ENCODE measurements at regions not wholly inside any gene's neighbourhood (a gene's known extent, or its start where the extent isn't known, plus 50 kb on each side); places are given as distances from the start of the nearest gene placed in this dataset.
A peak's percentile ranks its signal among the peaks of the same experiment; 100 is the strongest.

DNA sequence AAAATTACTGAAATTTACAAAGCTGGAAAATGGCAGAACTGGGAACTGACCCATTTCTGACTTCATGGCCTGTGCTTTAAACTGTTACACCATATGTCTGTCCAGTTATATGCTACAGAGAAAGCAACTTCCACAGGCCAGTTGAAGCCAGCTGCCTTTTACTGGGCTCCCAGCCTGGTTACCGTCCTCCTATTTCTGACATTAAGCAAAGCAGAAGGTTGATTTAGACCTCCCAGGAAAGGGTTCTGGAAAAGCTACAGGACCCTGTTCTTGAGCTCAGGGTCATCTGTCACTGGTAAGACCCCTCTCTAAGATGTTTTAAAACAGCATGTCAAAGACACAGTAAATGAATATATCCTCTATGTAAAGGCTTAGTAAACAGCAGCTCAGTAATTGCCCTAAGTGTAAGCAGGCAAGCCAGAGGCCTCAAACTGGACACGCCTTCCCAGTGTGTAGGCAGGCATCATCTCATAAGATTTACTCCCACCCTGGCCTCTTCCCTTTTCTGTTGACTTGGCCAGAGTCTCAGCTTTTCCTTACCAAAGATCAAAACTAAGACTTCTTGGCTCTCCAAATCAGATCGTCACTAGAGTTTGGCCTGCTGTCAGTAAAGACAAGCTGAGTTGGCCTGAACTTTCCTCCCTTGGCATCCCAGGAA, 55.4 kb upstream of the RNU6-8 start:
- Histone ChIP-seq H3K9me1 (ENCODE audit: insufficient read depth, low read length) (no peaks in the 10 kb centered on the region), H3K4me1 (ENCODE audit: control insufficient read depth, insufficient read depth, low read length) (peaks cover 2% of the 10 kb centered on the region; the same call in 1 of the 2 replicates), H3K27me3 (ENCODE audit: control insufficient read depth, insufficient read depth, low read length) (no peaks in the 10 kb centered on the region; the same call in 1 of the 2 replicates), H3K23ac (ENCODE audit: low read depth, low read length) (no peak overlapping the region), H2BK15ac (ENCODE audit: low read depth, low read length) (0 out of 3 replicates have a peak overlapping the region, but pooled peaks have one; percentile 13), H3K56ac (ENCODE audit: extremely low read depth, insufficient read depth, low read length) (peak overlapping the region; percentile 20; the same call in 1 of the 2 replicates), H2BK20ac (ENCODE audit: low read depth, low read length) (peak overlapping the region; percentile 26), H2AK5ac (ENCODE audit: low read depth, low read length) (peak overlapping the region; percentile 46; the same call in 1 of the 2 replicates), H3K79me1 (ENCODE audit: low read depth in 1 of 2, low read length in 2 of 2) (no peaks in the 10 kb centered on the region), H3K4ac (ENCODE audit: low read depth, low read length) (peak overlapping the region; percentile 8; the same call in 1 of the 2 replicates), H3K27ac (ENCODE audit: insufficient read depth, low read length) (no peak overlapping the region), H2BK5ac (ENCODE audit: low read depth, low read length, poor library complexity, severe bottlenecking) (no peak overlapping the region), H3K4me3 (ENCODE audit: insufficient read depth, low read depth, low read length) (no peak overlapping the region), H3K14ac (replicated peaks; ENCODE audit: low read depth, low read length) (no peak overlapping the region), H4K5ac (ENCODE audit: low read depth, low read length) (0 out of 2 replicates have a peak overlapping the region, but pooled peaks have one; percentile 7), H4K8ac (ENCODE audit: low read depth in 2 of 2, low read length in 2 of 2) (no peak overlapping the region), H3K9me3 (ENCODE audit: control insufficient read depth, insufficient read depth, low read length) (peaks cover 5% of the 10 kb centered on the region; the same call in 1 of the 2 replicates), H3K18ac (ENCODE audit: low read depth, low read length) (peak overlapping the region; percentile 28; the same call in 1 of the 2 replicates), H2BK120ac (ENCODE audit: low read depth, low read length) (0 out of 2 replicates have a peak overlapping the region, but pooled peaks have one; percentile 2), H3K4me2 (ENCODE audit: low read depth, low read length) (no peak overlapping the region), H2AFZ (replicated peaks; ENCODE audit: low read length, poor library complexity) (no peak overlapping the region), H2AK9ac (replicated peaks; ENCODE audit: low read depth, low read length, poor library complexity) (no peak overlapping the region), H3K9ac (ENCODE audit: low read depth, low read length) (no peak overlapping the region), H4K20me1 (ENCODE audit: insufficient read depth, low read length) (no peaks in the 10 kb centered on the region), H4K91ac (ENCODE audit: insufficient read depth, low read depth, low read length) (peak overlapping the region; percentile 46), H3K36me3 (ENCODE audit: control insufficient read depth, insufficient read depth, low read length) (no peaks in the 10 kb centered on the region)
- no TSS peak for BruUV-seq (replicated peaks)
- intact Hi-C loops (cut with micrococcal nuclease) (loop anchor here (5.0 to 10.0 kb wide), 2 partner anchors 114 to 894 kb away; no protein-coding TSS in a partner anchor), in situ Hi-C loops (cut with MboI; ENCODE audit: low sequenced_read_pairs) (loop anchor here (5.0 kb wide), 3 partner anchors 191 to 746 kb away; no protein-coding TSS in a partner anchor), dilution Hi-C loops (cut with HindIII; ENCODE audit: low sequenced_read_pairs, unreplicated experiment) (no loop called here)
- no peak for TF ChIP-seq MXI1 (IDR thresholded peaks at IDR 0.05; ENCODE audit: borderline replicate concordance, low read depth, low read length)
- TF ChIP-seq CHD1 (IDR thresholded peaks at IDR 0.05; ENCODE audit: low read depth, low read length), result no peak
- no peak for TF ChIP-seq BHLHE40 (IDR thresholded peaks at IDR 0.05; ENCODE audit: low read depth, low read length)
- TF ChIP-seq MAZ (IDR thresholded peaks at IDR 0.05; ENCODE audit: borderline replicate concordance, low read depth, low read length), result no peak
- TF ChIP-seq CEBPB (IDR thresholded peaks at IDR 0.05; ENCODE audit: low read depth, low read length), result no peak
- no peak for TF ChIP-seq SMC3 (IDR thresholded peaks at IDR 0.05; ENCODE audit: low read depth, low read length)
- TF ChIP-seq, protein P1, sequence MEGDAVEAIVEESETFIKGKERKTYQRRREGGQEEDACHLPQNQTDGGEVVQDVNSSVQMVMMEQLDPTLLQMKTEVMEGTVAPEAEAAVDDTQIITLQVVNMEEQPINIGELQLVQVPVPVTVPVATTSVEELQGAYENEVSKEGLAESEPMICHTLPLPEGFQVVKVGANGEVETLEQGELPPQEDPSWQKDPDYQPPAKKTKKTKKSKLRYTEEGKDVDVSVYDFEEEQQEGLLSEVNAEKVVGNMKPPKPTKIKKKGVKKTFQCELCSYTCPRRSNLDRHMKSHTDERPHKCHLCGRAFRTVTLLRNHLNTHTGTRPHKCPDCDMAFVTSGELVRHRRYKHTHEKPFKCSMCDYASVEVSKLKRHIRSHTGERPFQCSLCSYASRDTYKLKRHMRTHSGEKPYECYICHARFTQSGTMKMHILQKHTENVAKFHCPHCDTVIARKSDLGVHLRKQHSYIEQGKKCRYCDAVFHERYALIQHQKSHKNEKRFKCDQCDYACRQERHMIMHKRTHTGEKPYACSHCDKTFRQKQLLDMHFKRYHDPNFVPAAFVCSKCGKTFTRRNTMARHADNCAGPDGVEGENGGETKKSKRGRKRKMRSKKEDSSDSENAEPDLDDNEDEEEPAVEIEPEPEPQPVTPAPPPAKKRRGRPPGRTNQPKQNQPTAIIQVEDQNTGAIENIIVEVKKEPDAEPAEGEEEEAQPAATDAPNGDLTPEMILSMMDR (conservative IDR thresholded peaks at IDR 0.05; ENCODE audit: low read depth, low read length), result no peak
- no peak for ATAC-seq (ENCODE audit: low read depth)
- POLR2A ChIA-PET (ENCODE audit: unreplicated experiment), result interaction anchor here (0.5 kb wide), 1 partner anchor 223 kb away, joined by 5 read pairs; no protein-coding TSS in a partner anchor
- no CpG with 5 or more reads among the region's 3 CpGs for WGBS, 2 experiments (ENCODE audit: extremely low coverage in 2 of 2, insufficient read length in 1 of 2)
- DNase-seq, result no peak
- CTCF ChIA-PET, result interaction anchor here (0.5 to 1.4 kb wide), 3 partner anchors 126 to 1600 kb away, joined by 3 read pairs; no protein-coding TSS in a partner anchor

Data from IMR-90 (cell line).